ENCODE measurements at regions not wholly inside any gene's neighbourhood (a gene's known extent, or its start where the extent isn't known, plus 50 kb on each side); places are given as distances from the start of the nearest gene placed in this dataset.

GRCh38 chr12:19997656-19998400 is 370.5 kb upstream of the PDE3A start:
- H3K27me3 ChIP-seq (ENCODE audit: control insufficient read depth in 4 of 4, insufficient read depth in 4 of 4, low read length in 3 of 4): no peaks in the 10 kb centered on the region
- 95% methylated on average over 3 of the region's 3 CpGs for WGBS
- no peak overlapping the region for H3K9ac ChIP-seq (ENCODE audit: low read depth in 1 of 2, low read length in 2 of 2)
- H3K27ac ChIP-seq (ENCODE audit: low read depth in 1 of 2, low read length in 2 of 2): no peak overlapping the region
- H3K9me3 ChIP-seq (ENCODE audit: control insufficient read depth in 4 of 4, low read length in 3 of 4): no peaks in the 10 kb centered on the region
- TF ChIP-seq SP1 (IDR thresholded peaks at IDR 0.05): peak; percentile 31
- TF ChIP-seq JUND (IDR thresholded peaks at IDR 0.05): no peak
- TF ChIP-seq YY1 (IDR thresholded peaks at IDR 0.05): peak; percentile 27
- TF ChIP-seq, protein P1, sequence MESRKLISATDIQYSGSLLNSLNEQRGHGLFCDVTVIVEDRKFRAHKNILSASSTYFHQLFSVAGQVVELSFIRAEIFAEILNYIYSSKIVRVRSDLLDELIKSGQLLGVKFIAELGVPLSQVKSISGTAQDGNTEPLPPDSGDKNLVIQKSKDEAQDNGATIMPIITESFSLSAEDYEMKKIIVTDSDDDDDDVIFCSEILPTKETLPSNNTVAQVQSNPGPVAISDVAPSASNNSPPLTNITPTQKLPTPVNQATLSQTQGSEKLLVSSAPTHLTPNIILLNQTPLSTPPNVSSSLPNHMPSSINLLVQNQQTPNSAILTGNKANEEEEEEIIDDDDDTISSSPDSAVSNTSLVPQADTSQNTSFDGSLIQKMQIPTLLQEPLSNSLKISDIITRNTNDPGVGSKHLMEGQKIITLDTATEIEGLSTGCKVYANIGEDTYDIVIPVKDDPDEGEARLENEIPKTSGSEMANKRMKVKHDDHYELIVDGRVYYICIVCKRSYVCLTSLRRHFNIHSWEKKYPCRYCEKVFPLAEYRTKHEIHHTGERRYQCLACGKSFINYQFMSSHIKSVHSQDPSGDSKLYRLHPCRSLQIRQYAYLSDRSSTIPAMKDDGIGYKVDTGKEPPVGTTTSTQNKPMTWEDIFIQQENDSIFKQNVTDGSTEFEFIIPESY (IDR thresholded peaks at IDR 0.05): no peak
- no peak for TF ChIP-seq RXRA (IDR thresholded peaks at IDR 0.05)
- no peak for TF ChIP-seq FOXA1 (IDR thresholded peaks at IDR 0.05)
- peak; percentile 50 to 62 for TF ChIP-seq HNF4A (conservative IDR thresholded peaks at IDR 0.05)
- TF ChIP-seq, protein P2, sequence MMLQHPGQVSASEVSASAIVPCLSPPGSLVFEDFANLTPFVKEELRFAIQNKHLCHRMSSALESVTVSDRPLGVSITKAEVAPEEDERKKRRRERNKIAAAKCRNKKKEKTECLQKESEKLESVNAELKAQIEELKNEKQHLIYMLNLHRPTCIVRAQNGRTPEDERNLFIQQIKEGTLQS (IDR thresholded peaks at IDR 0.05): no peak
- no peak for TF ChIP-seq NR2F2 (IDR thresholded peaks at IDR 0.05)
- no peak for TF ChIP-seq HNF4G (IDR thresholded peaks at IDR 0.05)
- TF ChIP-seq GABPA (IDR thresholded peaks at IDR 0.05 in 1 of 2, conservative IDR thresholded peaks at IDR 0.05 in 1 of 2): no peak
- TF ChIP-seq REST (IDR thresholded peaks at IDR 0.05): no peak
- TF ChIP-seq MAX (IDR thresholded peaks at IDR 0.05): no peak
- H3K4me3 ChIP-seq (ENCODE audit: low read depth in 1 of 3, low read length in 3 of 3): no peak overlapping the region
- no peak for DNase-seq (ENCODE audit: low spot score)
- peaks cover 3 to 16% (median 8%) of the 10 kb centered on the region in 4 donors for H3K4me1 ChIP-seq (ENCODE audit: control insufficient read depth in 4 of 4, insufficient read depth in 4 of 4, low read length in 3 of 4)
- H3K36me3 ChIP-seq (ENCODE audit: control insufficient read depth in 4 of 4, insufficient read depth in 3 of 4, low read depth in 1 of 4, low read length in 3 of 4): no peaks in the 10 kb centered on the region

DNA sequence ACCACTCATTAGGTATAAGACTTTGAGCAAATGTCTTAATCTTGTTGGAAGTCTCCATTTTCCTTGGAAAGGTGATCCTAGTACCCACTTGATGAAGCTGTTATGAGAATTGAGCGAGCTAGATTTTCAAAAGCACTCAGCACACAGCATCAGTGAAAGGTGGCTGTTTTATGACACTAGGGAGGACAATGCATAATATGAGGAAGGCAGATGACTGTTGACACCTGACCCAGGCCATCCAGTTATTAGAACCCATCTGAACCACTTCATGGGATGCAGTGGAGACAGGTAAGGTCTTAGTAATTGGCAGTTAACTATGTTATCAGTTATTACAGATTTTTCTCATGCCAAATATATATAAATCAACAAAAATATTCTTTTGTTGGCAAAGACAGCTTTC is 369.9 kb upstream of the PDE3A start:
- Histone ChIP-seq H3K27me3 (ENCODE audit: control insufficient read depth in 4 of 4, insufficient read depth in 4 of 4, low read length in 3 of 4) (no peaks in the 10 kb centered on the region), H3K4me1 (ENCODE audit: control insufficient read depth in 4 of 4, insufficient read depth in 4 of 4, low read length in 3 of 4) (peaks cover 3 to 16% (median 8%) of the 10 kb centered on the region in 4 donors), H3K9me3 (ENCODE audit: control insufficient read depth in 4 of 4, low read length in 3 of 4) (no peaks in the 10 kb centered on the region), H3K9ac (ENCODE audit: low read depth in 1 of 2, low read length in 2 of 2) (no peak overlapping the region), H3K4me3 (ENCODE audit: low read depth in 1 of 3, low read length in 3 of 3) (no peak overlapping the region), H3K27ac (ENCODE audit: low read depth in 1 of 2, low read length in 2 of 2) (no peak overlapping the region), H3K36me3 (ENCODE audit: control insufficient read depth in 4 of 4, insufficient read depth in 3 of 4, low read depth in 1 of 4, low read length in 3 of 4) (no peaks in the 10 kb centered on the region)
- DNase-seq (ENCODE audit: low spot score): no peak
- TF ChIP-seq TAF1 (conservative IDR thresholded peaks at IDR 0.05) (no peak), RAD21 (IDR thresholded peaks at IDR 0.05) (no peak), FOXA2 (IDR thresholded peaks at IDR 0.05) (no peak), RXRA (IDR thresholded peaks at IDR 0.05) (no peak), NR2F2 (IDR thresholded peaks at IDR 0.05) (no peak), YY1 (IDR thresholded peaks at IDR 0.05) (no peak)
- TF ChIP-seq, protein P1 (IDR thresholded peaks at IDR 0.05): no peak
- WGBS: 93% methylated on average over 1 of the region's 1 CpG
